WERI-Rb-1 (cell line): ENCODE measurements at regions not wholly inside any gene's neighbourhood (a gene's known extent, or its start where the extent isn't known, plus 50 kb on each side); places are given as distances from the start of the nearest gene placed in this dataset.

Experiments
- DNase-seq: peaks from one replicate; pipeline ENCODE4 v3.0.0-alpha.2; 2020
- H3K27ac ChIP-seq: fragments of 250-450 bp; sonication (Bioruptor Pico); 2 replicates; pipeline ENCODE4 v1.5.1; 2020; ENCODE audit warnings: mild to moderate bottlenecking, moderate library complexity
- H3K27me3 ChIP-seq: fragments of 250-450 bp; sonication (Bioruptor Pico); 2 replicates; pipeline ENCODE4 v1.5.1; 2021; ENCODE audit warnings: mild to moderate bottlenecking, low read depth, moderate library complexity; ENCODE audit not compliant: insufficient read depth, severe bottlenecking
- H3K36me3 ChIP-seq: fragments of 250-450 bp; sonication (Bioruptor Pico); 2 replicates; pipeline ENCODE4 v1.5.1; 2020; ENCODE audit warnings: mild to moderate bottlenecking, moderate library complexity
- H3K4me3 ChIP-seq: 2 replicates; pipeline ENCODE4 v1.5.1; 2011; ENCODE audit warnings: low read depth, mild to moderate bottlenecking, control low read depth, low read length
- H3K9me3 ChIP-seq: fragments of 250-450 bp; sonication (Bioruptor Pico); 2 replicates; pipeline ENCODE4 v1.5.1; 2021; ENCODE audit warnings: mild to moderate bottlenecking, moderate library complexity; ENCODE audit not compliant: severe bottlenecking
- CTCF ChIP-seq: IDR thresholded peaks from 2 replicates; pipeline ENCODE4 v1.5.1; 2011; ENCODE audit warnings: low read depth, mild to moderate bottlenecking, control low read depth, inconsistent platforms, low read length

GRCh38 chr21:14862794-14863720, 201.7 kb downstream of the NRIP1 start:
- no peak for DNase-seq
- no peaks in the 10 kb centered on the region for H3K27me3 ChIP-seq
- H3K9me3 ChIP-seq, result no peaks in the 10 kb centered on the region
- H3K36me3 ChIP-seq, result no peaks in the 10 kb centered on the region
- H3K4me3 ChIP-seq, result no peak overlapping the region
- TF ChIP-seq CTCF, result 0 out of 2 replicates have a peak, but pooled peaks have one; percentile 14
- H3K27ac ChIP-seq, result no peak overlapping the region

- Histone ChIP-seq H3K4me3 (no peak overlapping the region), H3K36me3 (no peaks in the 10 kb centered on the region), H3K27ac (no peak overlapping the region), H3K27me3 (no peaks in the 10 kb centered on the region), H3K9me3 (no peaks in the 10 kb centered on the region)
- no peak for TF ChIP-seq CTCF
- no peak for DNase-seq
These were observed 206.5 kb downstream of the NRIP1 start for GRCh38 chr21:14858311-14858710.

DNA sequence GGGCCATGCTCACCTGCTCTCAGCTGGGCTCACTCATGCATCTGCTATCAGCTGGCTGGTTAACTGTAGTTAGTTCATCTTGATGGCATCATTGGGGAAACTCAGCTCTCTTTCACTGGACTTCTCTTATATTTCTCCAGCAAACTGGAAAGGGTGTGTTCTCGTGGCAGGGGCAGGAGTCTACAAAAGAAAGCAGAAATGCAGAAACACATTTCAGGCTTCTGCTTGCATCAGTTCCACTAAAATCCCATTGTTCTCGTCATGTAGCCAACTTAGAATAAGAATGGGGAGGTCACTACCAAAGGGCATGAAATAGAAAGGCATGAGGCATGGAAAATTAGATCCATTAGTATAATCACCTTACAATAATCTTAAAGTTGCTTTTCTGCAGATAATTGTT, 207.3 kb downstream of the NRIP1 start:
- no peak for DNase-seq
- Histone ChIP-seq H3K36me3 (no peaks in the 10 kb centered on the region), H3K4me3 (no peak overlapping the region), H3K27me3 (no peaks in the 10 kb centered on the region), H3K9me3 (no peaks in the 10 kb centered on the region), H3K27ac (no peak overlapping the region)
- TF ChIP-seq CTCF, result no peak

GRCh38 chr21:14850394-14850793, 214.4 kb downstream of the NRIP1 start:
- H3K27ac ChIP-seq, result no peak overlapping the region
- no peak for DNase-seq

GRCh38 chr21:14846621-14847020, 218.2 kb downstream of the NRIP1 start:
- Histone ChIP-seq H3K4me3 (no peak overlapping the region), H3K27ac (no peak overlapping the region), H3K36me3 (no peaks in the 10 kb centered on the region), H3K9me3 (peaks cover 2% of the 10 kb centered on the region), H3K27me3 (no peaks in the 10 kb centered on the region)
- DNase-seq, result no peak
- TF ChIP-seq CTCF, result no peak

More at GRCh38 chr21:14850394-14850793, 214.4 kb downstream of the NRIP1 start:
- no peak overlapping the region for H3K4me3 ChIP-seq
- no peaks in the 10 kb centered on the region for H3K36me3 ChIP-seq
- H3K9me3 ChIP-seq, result no peaks in the 10 kb centered on the region
- no peaks in the 10 kb centered on the region for H3K27me3 ChIP-seq
- no peak for TF ChIP-seq CTCF

- Histone ChIP-seq H3K27ac (no peak overlapping the region), H3K9me3 (peaks cover 2% of the 10 kb centered on the region), H3K36me3 (no peaks in the 10 kb centered on the region), H3K27me3 (no peaks in the 10 kb centered on the region), H3K4me3 (no peak overlapping the region)
- DNase-seq, result no peak
- no peak for TF ChIP-seq CTCF
These were observed 220.8 kb downstream of the NRIP1 start for GRCh38 chr21:14844001-14844400.
